ENCODE measurements at regions not wholly inside any gene's neighbourhood (a gene's known extent, or its start where the extent isn't known, plus 50 kb on each side); places are given as distances from the start of the nearest gene placed in this dataset.
A peak's percentile ranks its signal among the peaks of the same experiment; 100 is the strongest.
"Not testable (repeated sequence)": the region's sequence is repeated elsewhere in the genome, so short reads cannot be mapped to it uniquely, and the experiment has no call there.

- DNase-seq (ENCODE audit: low read depth): no peak
These were observed 114.3 kb downstream of the MPP7 start for GRCh38 chr10:28188526-28188925.

GRCh38 chr10:28186887-28187578 lies 115.8 kb downstream of the MPP7 start:
- DNase-seq (ENCODE audit: low read depth): no peak

GRCh38 chr10:28186461-28186860 lies 116.4 kb downstream of the MPP7 start:
- no peak for DNase-seq (ENCODE audit: low read depth)

GRCh38 chr10:28184810-28185209 lies 118.1 kb downstream of the MPP7 start:
- no peak for DNase-seq (ENCODE audit: low read depth)

- peak; percentile 23 for DNase-seq (ENCODE audit: low read depth)
These were observed 121.3 kb downstream of the MPP7 start for GRCh38 chr10:28181478-28182096.

- DNase-seq (ENCODE audit: low read depth): no peak
These were observed 122.2 kb downstream of the MPP7 start for GRCh38 chr10:28180654-28181053.

- no peak for DNase-seq (ENCODE audit: low read depth)
These were observed 123.1 kb downstream of the MPP7 start for GRCh38 chr10:28179743-28180099.

GRCh38 chr10:28179006-28179742 lies 123.7 kb downstream of the MPP7 start:
- peak; percentile 63 for DNase-seq (ENCODE audit: low read depth)

GRCh38 chr10:28177944-28178637 lies 124.8 kb downstream of the MPP7 start:
- DNase-seq (ENCODE audit: low read depth): no peak

- DNase-seq (ENCODE audit: low read depth): not testable (repeated sequence)
These were observed 126.4 kb downstream of the MPP7 start for GRCh38 chr10:28176498-28176897.

- DNase-seq (ENCODE audit: low read depth): no peak
These were observed 130.6 kb downstream of the MPP7 start for GRCh38 chr10:28172223-28172610.

GRCh38 chr10:28171468-28172222 lies 131.2 kb downstream of the MPP7 start:
- DNase-seq (ENCODE audit: low read depth): no peak

GRCh38 chr10:28169525-28169924 lies 133.3 kb downstream of the MPP7 start:
- DNase-seq (ENCODE audit: low read depth): no peak

GRCh38 chr10:28160866-28161405 lies 141.9 kb downstream of the MPP7 start:
- DNase-seq (ENCODE audit: low read depth): no peak

- no peak for DNase-seq (ENCODE audit: low read depth)
These were observed 145.5 kb downstream of the MPP7 start for GRCh38 chr10:28157379-28157778.

- no peak for DNase-seq (ENCODE audit: low read depth)
These were observed 147.1 kb downstream of the MPP7 start for GRCh38 chr10:28155726-28156125.

GRCh38 chr10:28151636-28152035 lies 151.2 kb downstream of the MPP7 start:
- no peak for DNase-seq (ENCODE audit: low read depth)

- DNase-seq (ENCODE audit: low read depth): no peak
These were observed 150.9 kb upstream of the ODAD2 start for GRCh38 chr10:28149746-28150145.

GRCh38 chr10:28147706-28148105 lies 148.8 kb upstream of the ODAD2 start:
- DNase-seq (ENCODE audit: low read depth): no peak

GRCh38 chr10:28139138-28139537 lies 140.3 kb upstream of the ODAD2 start:
- peak; percentile 60 for DNase-seq (ENCODE audit: low read depth)
